H1 (cell line): ENCODE measurements at regions not wholly inside any gene's neighbourhood (a gene's known extent, or its start where the extent isn't known, plus 50 kb on each side); places are given as distances from the start of the nearest gene placed in this dataset.

Source experiments
- CTCF ChIA-PET: fragments of 300-600 bp; sonication (Branson Sonifier 250); formaldehyde crosslinking; loops from one replicate; lab custom pipeline; 2021; ENCODE audit not compliant: partially characterized antibody; lab: Charles Lee
- POLR2A ChIA-PET: fragments of 300-600 bp; sonication (Branson Sonifier 250); formaldehyde crosslinking; loops from one replicate; lab custom pipeline; 2021; ENCODE audit warnings: inconsistent platforms; ENCODE audit not compliant: partially characterized antibody; lab: Charles Lee
- DNase-seq, 2 experiments: peaks; one replicate each; pipeline versions ENCODE4 v3.0.0 to v3.0.0-alpha.2; 2010 to 2022; ENCODE audit warnings: low spot score in 2 of 2, low read depth in 1 of 2, mixed read lengths in 1 of 2
- FAIRE-seq: peaks from 2 replicates; lab custom pipeline; 2011; peaks lifted over from hg19 to GRCh38; lab: Jason Lieb, UNC
- H2AFZ ChIP-seq: 2 replicates; pipeline ENCODE4 v1.8.1; 2012; ENCODE audit warnings: low read length, inconsistent platforms
- H2AK5ac ChIP-seq: 2 replicates; pipeline ENCODE4 v1.6.1; 2013; ENCODE audit warnings: low read depth, low read length
- H2BK120ac ChIP-seq: replicated peaks from 2 replicates; pipeline ENCODE3; 2013; ENCODE audit warnings: low read depth, low read length, inconsistent platforms
- H2BK12ac ChIP-seq: 2 replicates; pipeline ENCODE4 v1.6.1; 2013; ENCODE audit warnings: low read depth, low read length
- H2BK15ac ChIP-seq: 2 replicates; pipeline ENCODE4 v1.6.1; 2013; ENCODE audit warnings: low read length
- H2BK20ac ChIP-seq: 2 replicates; pipeline ENCODE4 v1.6.1; 2013; ENCODE audit warnings: low read length
- H2BK5ac ChIP-seq: 2 replicates; pipeline ENCODE4 v1.6.1; 2013; ENCODE audit warnings: low read depth, low read length
- H3K14ac ChIP-seq: 2 replicates; pipeline ENCODE4 v1.6.1; 2013; ENCODE audit warnings: inconsistent platforms; ENCODE audit not compliant: insufficient read length
- H3K18ac ChIP-seq: 2 replicates; pipeline ENCODE4 v1.6.1; 2013; ENCODE audit warnings: low read length; ENCODE audit errors: extremely low read depth
- H3K23ac ChIP-seq: 2 replicates; pipeline ENCODE4 v1.6.1; 2013; ENCODE audit warnings: inconsistent platforms; ENCODE audit not compliant: insufficient read length
- H3K23me2 ChIP-seq: 2 replicates; pipeline ENCODE4 v1.6.1; 2013; ENCODE audit warnings: low read depth, low read length
- H3K27ac ChIP-seq: 2 replicates; pipeline ENCODE4 v1.6.1; 2011; ENCODE audit warnings: low read depth, low read length, inconsistent platforms
- H3K27me3 ChIP-seq, 4 experiments: replicated peaks in 1 of 4; 1 replicate in 1 of 4; 2 replicates in 3 of 4; pipeline versions ENCODE4 v1.6.1 to v1.8.1; 2011 to 2013; ENCODE audit warnings: low read length in 3 of 4, mild to moderate bottlenecking in 3 of 4, inconsistent platforms in 2 of 4, mixed read lengths in 2 of 4, moderate library complexity in 1 of 4; ENCODE audit not compliant: control insufficient read depth in 3 of 4, insufficient read depth in 3 of 4; ENCODE audit errors: extremely low read depth in 1 of 4
- H3K36me3 ChIP-seq, 4 experiments: 2 replicates each; pipeline versions ENCODE4 v1.6.1 to v1.8.1; 2011 to 2013; ENCODE audit warnings: mild to moderate bottlenecking in 4 of 4, low read length in 3 of 4, moderate library complexity in 2 of 4, control low read depth in 1 of 4, inconsistent platforms in 1 of 4; ENCODE audit not compliant: insufficient read depth in 4 of 4, control insufficient read depth in 2 of 4
- H3K4ac ChIP-seq: replicated peaks from 2 replicates; pipeline ENCODE3; 2013; ENCODE audit warnings: low read length, low read depth, mixed read lengths, inconsistent platforms; ENCODE audit not compliant: insufficient read length
- H3K4me1 ChIP-seq, 4 experiments: replicated peaks in 1 of 4; 1 replicate in 1 of 4; 2 replicates in 3 of 4; pipeline versions ENCODE4 v1.6.1 to v1.8.1; 2011 to 2013; ENCODE audit warnings: low read length in 3 of 4, inconsistent platforms in 2 of 4, mixed read lengths in 1 of 4; ENCODE audit not compliant: insufficient read depth in 4 of 4, control insufficient read depth in 3 of 4
- H3K4me2 ChIP-seq, 2 experiments: 2 replicates each; pipeline versions ENCODE4 v1.6.1 to v1.8.1; 2011 to 2013; ENCODE audit warnings: low read depth in 2 of 2, low read length in 2 of 2, control low read depth in 1 of 2, inconsistent platforms in 1 of 2, mild to moderate bottlenecking in 1 of 2; ENCODE audit not compliant: insufficient read depth in 1 of 2
- H3K4me3 ChIP-seq, 4 experiments: fragments of 200-600, 300-600 bp in 1 of 4; sonication (generic), shearing (Covaris generic), sonication (Bioruptor Twin) in 1 of 4; 2 replicates each; pipeline versions ENCODE4 v1.5.1 to v1.8.1; 2011 to 2016; ENCODE audit warnings: low read length in 4 of 4, low read depth in 3 of 4, control low read depth in 2 of 4, inconsistent platforms in 2 of 4, mild to moderate bottlenecking in 2 of 4, mixed read lengths in 1 of 4, moderate library complexity in 1 of 4; ENCODE audit not compliant: insufficient read depth in 2 of 4; ENCODE audit errors: extremely low read depth in 1 of 4
- H3K56ac ChIP-seq: replicated peaks from 2 replicates; pipeline ENCODE3; 2013; ENCODE audit warnings: low read depth, mild to moderate bottlenecking, mixed read lengths, low read length, inconsistent platforms; ENCODE audit not compliant: insufficient read length
- H3K79me1 ChIP-seq: 2 replicates; pipeline ENCODE4 v1.6.1; 2013; ENCODE audit warnings: low read depth, low read length, control low read depth
- H3K79me2 ChIP-seq, 2 experiments: 2 replicates each; pipeline versions ENCODE4 v1.6.1 to v1.8.1; 2012 to 2013; ENCODE audit warnings: low read length in 2 of 2, mild to moderate bottlenecking in 2 of 2, inconsistent platforms in 1 of 2; ENCODE audit not compliant: insufficient read depth in 2 of 2, control insufficient read depth in 1 of 2
- H3K9ac ChIP-seq, 4 experiments: replicated peaks in 1 of 4; 1 replicate in 1 of 4; 2 replicates in 3 of 4; pipeline versions ENCODE4 v1.6.1 to v1.8.1; 2011 to 2013; ENCODE audit warnings: low read depth in 3 of 4, low read length in 3 of 4, control low read depth in 2 of 4, mild to moderate bottlenecking in 2 of 4, moderate library complexity in 2 of 4, inconsistent platforms in 1 of 4; ENCODE audit errors: extremely low read depth in 1 of 4
- H3K9me3 ChIP-seq, 2 experiments: 2 replicates each; pipeline versions ENCODE4 v1.6.1 to v1.8.1; 2012 to 2013; ENCODE audit warnings: mild to moderate bottlenecking in 2 of 2, moderate library complexity in 2 of 2, control low read depth in 1 of 2, inconsistent platforms in 1 of 2, low read depth in 1 of 2, low read length in 1 of 2, mixed read lengths in 1 of 2; ENCODE audit not compliant: insufficient read depth in 2 of 2
- H4K20me1 ChIP-seq, 2 experiments: replicated peaks in 1 of 2; 2 replicates each; pipeline versions ENCODE3 to v1.8.1; 2011 to 2013; ENCODE audit warnings: inconsistent platforms in 2 of 2, low read length in 2 of 2, mild to moderate bottlenecking in 1 of 2; ENCODE audit not compliant: insufficient read depth in 2 of 2, control insufficient read depth in 1 of 2
- H4K5ac ChIP-seq: 2 replicates; pipeline ENCODE4 v1.6.1; 2013; ENCODE audit warnings: low read length, low read depth, mixed read lengths, inconsistent platforms; ENCODE audit not compliant: insufficient read length
- H4K8ac ChIP-seq: 2 replicates; pipeline ENCODE4 v1.8.0; 2013; ENCODE audit warnings: mild to moderate bottlenecking, moderate library complexity, low read length, inconsistent platforms; ENCODE audit not compliant: insufficient read depth; ENCODE audit errors: extremely low read depth
- H4K91ac ChIP-seq: replicated peaks from 2 replicates; pipeline ENCODE3; 2013; ENCODE audit warnings: low read length, mixed read lengths, inconsistent platforms; ENCODE audit not compliant: insufficient read length
- NANOG ChIP-seq: IDR thresholded peaks from 2 replicates; pipeline ENCODE4 v1.6.1; 2011; ENCODE audit warnings: low read length, low read depth, mild to moderate bottlenecking, inconsistent platforms; ENCODE audit not compliant: insufficient read depth, poor library complexity, severe bottlenecking
- RXRA ChIP-seq: IDR thresholded peaks from 2 replicates; pipeline ENCODE4 v1.6.1; 2011; ENCODE audit warnings: low read depth, mild to moderate bottlenecking, low read length, moderate library complexity; ENCODE audit not compliant: insufficient read depth
- SIN3A ChIP-seq, 2 experiments: IDR thresholded peaks in 1 of 2; conservative IDR thresholded peaks in 1 of 2; 2 replicates each; pipeline ENCODE4 v1.6.1; 2011 to 2012; ENCODE audit warnings: low read length in 2 of 2, improper control_type of control experiment in 1 of 2, low read depth in 1 of 2, mild to moderate bottlenecking in 1 of 2
- SP1 ChIP-seq: IDR thresholded peaks from 2 replicates; pipeline ENCODE4 v1.6.1; 2011; ENCODE audit warnings: low read depth, low read length
- WGBS, 2 experiments: shearing (Covaris generic) in 1 of 2; methylation state at CpG; one replicate each; pipeline versions ENCODE4 v1.1.6 to v1.1.7; 2013 to 2015; ENCODE audit warnings: low lambda C conversion rate in 2 of 2, mixed read lengths in 2 of 2, inconsistent platforms in 1 of 2, low coverage in 1 of 2, missing lambda C conversion rate in 1 of 2; ENCODE audit not compliant: insufficient replicate concordance in 2 of 2, insufficient coverage in 1 of 2, insufficient read length in 1 of 2; ENCODE audit errors: extremely low coverage in 1 of 2, missing lambda C conversion rate in 1 of 2; 5-methylcytosine and 5-hydroxymethylcytosine counted together

GRCh38 chr13:50711131-50711815 is 132.2 kb downstream of the DLEU7 start:
- no peak overlapping the region for H2BK20ac ChIP-seq
- no peak overlapping the region for H3K4me2 ChIP-seq
- no peaks in the 10 kb centered on the region for H3K4me1 ChIP-seq
- H3K36me3 ChIP-seq, result no peaks in the 10 kb centered on the region
- no peak overlapping the region for H3K23ac ChIP-seq
- H2BK12ac ChIP-seq, result no peak overlapping the region
- no peaks in the 10 kb centered on the region for H3K79me1 ChIP-seq
- H4K8ac ChIP-seq, result no peak overlapping the region
- no peak for FAIRE-seq
- DNase-seq, result no peak
- POLR2A ChIA-PET, result no interaction called here
- H3K9ac ChIP-seq, result no peak overlapping the region
- no peak overlapping the region for H3K14ac ChIP-seq
- no peaks in the 10 kb centered on the region for H3K23me2 ChIP-seq
- no peak overlapping the region for H4K91ac ChIP-seq
- H3K9me3 ChIP-seq, result no peaks in the 10 kb centered on the region
- H2AFZ ChIP-seq, result no peak overlapping the region
- H3K27me3 ChIP-seq, result no peaks in the 10 kb centered on the region
- H3K4me3 ChIP-seq, result no peak overlapping the region
- H3K79me2 ChIP-seq, result no peaks in the 10 kb centered on the region
- TF ChIP-seq SIN3A (conservative IDR thresholded peaks at IDR 0.05 in 1 of 2, IDR thresholded peaks at IDR 0.05 in 1 of 2; ENCODE audit: low read depth in 1 of 2, low read length in 2 of 2), result no peak
- TF ChIP-seq SP1, result no peak
- no peak for TF ChIP-seq NANOG
- TF ChIP-seq RXRA, result no peak
- CTCF ChIA-PET, result interaction anchor here (0.6 kb wide), 1 partner anchor 842 kb away, joined by 6 read pairs; no protein-coding TSS in a partner anchor
- no peak overlapping the region for H2BK15ac ChIP-seq
- no peak overlapping the region for H2BK5ac ChIP-seq
- no peak overlapping the region for H3K56ac ChIP-seq
- no peak overlapping the region for H4K5ac ChIP-seq
- no peak overlapping the region for H3K27ac ChIP-seq
- no peak overlapping the region for H2AK5ac ChIP-seq
- no peak overlapping the region for H3K18ac ChIP-seq
- no peak overlapping the region for H3K4ac ChIP-seq
- H4K20me1 ChIP-seq, result no peaks in the 10 kb centered on the region
- H2BK120ac ChIP-seq, result no peak overlapping the region
- 88% methylated on average over 6 of the region's 6 CpGs; no CpG with 5 or more reads in 1 of the 2 experiments for WGBS, 2 experiments
